HepG2 (cell line): ENCODE measurements at regions not wholly inside any gene's neighbourhood (a gene's known extent, or its start where the extent isn't known, plus 50 kb on each side); places are given as distances from the start of the nearest gene placed in this dataset.

Experiments used
- ATAC-seq: fragments of 200-7000 bp; cut with Tn5 transposase; 3 replicates; pipeline ENCODE4 v1.9.1; 2020; ENCODE audit warnings: mild to moderate bottlenecking, moderate library complexity
- BruUV-seq: library from RNA; stranded (reverse); fragments of 400-500 nt; replicated peaks from 2 replicates; lab custom pipeline; 2021; lab: Mats Ljungman, UMichigan
- CTCF ChIA-PET: fragments of 300-600 bp; formaldehyde crosslinking; extraction: SDS; loops from one replicate; lab custom pipeline; 2021; ENCODE audit warnings: low total read pairs, inconsistent platforms, low intra/inter-chr PET ratio; lab: Yijun Ruan, JAX
- POLR2A ChIA-PET: fragments of 350-600 bp; sonication (Branson Sonifier 250); formaldehyde crosslinking; loops from one replicate; lab custom pipeline; 2020; ENCODE audit warnings: antibody characterized with exemption, inconsistent platforms; lab: Yijun Ruan, JAX
- DNase-seq: peaks from one replicate; pipeline ENCODE4 v3.0.0-alpha.2; 2015; ENCODE audit warnings: low spot score
- FAIRE-seq: peaks from 3 replicates; lab custom pipeline; 2011; peaks lifted over from hg19 to GRCh38; lab: Jason Lieb, UNC
- H2AFZ ChIP-seq: one replicate; pipeline ENCODE4 v1.6.1; 2011; ENCODE audit warnings: low read length, inconsistent platforms
- H3K27ac ChIP-seq: fragments of 300-600 bp; 3 replicates; pipeline ENCODE4 v1.8.0; 2011; ENCODE audit warnings: mixed run types, mild to moderate bottlenecking, mixed read lengths, low read length, inconsistent platforms; ENCODE audit not compliant: insufficient read depth; ENCODE audit errors: extremely low read length
- H3K27me3 ChIP-seq, 2 experiments: fragments of 200-600 bp in 1 of 2; 2 replicates in 1 of 2; 3 replicates in 1 of 2; pipeline versions ENCODE4 v1.6.0 to v1.8.0; 2011; ENCODE audit warnings: low read length in 2 of 2, mild to moderate bottlenecking in 2 of 2, moderate library complexity in 2 of 2, inconsistent platforms in 1 of 2; ENCODE audit not compliant: insufficient read depth in 2 of 2, control insufficient read depth in 1 of 2
- H3K36me3 ChIP-seq, 2 experiments: fragments of 200-600 bp in 1 of 2; replicated peaks in 1 of 2; 2 replicates in 1 of 2; 3 replicates in 1 of 2; pipeline versions ENCODE4 v1.5.1 to v1.8.0; 2011; ENCODE audit warnings: low read length in 2 of 2, inconsistent platforms in 1 of 2; ENCODE audit not compliant: insufficient read depth in 2 of 2, control insufficient read depth in 1 of 2
- H3K4me1 ChIP-seq: 2 replicates; pipeline ENCODE4 v1.5.1; 2012; ENCODE audit warnings: low read length, inconsistent platforms; ENCODE audit not compliant: insufficient read depth
- H3K4me2 ChIP-seq: 2 replicates; pipeline ENCODE4 v1.6.0; 2011; ENCODE audit warnings: low read depth, low read length, inconsistent platforms
- H3K4me3 ChIP-seq, 3 experiments: fragments of 200-600 bp in 1 of 3; sonication (generic), shearing (Covaris generic) in 1 of 3; replicated peaks in 1 of 3; 2 replicates each; pipeline ENCODE4 v1.5.1; 2011 to 2016; ENCODE audit warnings: low read length in 3 of 3, inconsistent platforms in 2 of 3, low read depth in 2 of 3, mild to moderate bottlenecking in 2 of 3, control low read depth in 1 of 3, mixed read lengths in 1 of 3; ENCODE audit not compliant: insufficient read depth in 1 of 3
- H3K79me2 ChIP-seq: one replicate; pipeline ENCODE4 v1.6.1; 2011; ENCODE audit warnings: low read length, inconsistent platforms; ENCODE audit not compliant: insufficient read depth
- H3K9ac ChIP-seq: 2 replicates; pipeline ENCODE4 v1.6.0; 2011; ENCODE audit warnings: mild to moderate bottlenecking, low read depth, low read length, inconsistent platforms; ENCODE audit not compliant: insufficient read depth
- H3K9me3 ChIP-seq: 2 replicates; pipeline ENCODE4 v1.5.1; 2012; ENCODE audit warnings: mild to moderate bottlenecking, low read length
- H4K20me1 ChIP-seq: 2 replicates; pipeline ENCODE4 v1.6.0; 2011; ENCODE audit warnings: inconsistent platforms, mild to moderate bottlenecking, low read length, moderate library complexity; ENCODE audit not compliant: insufficient read depth
- ATAD3A ChIP-seq: sonication (generic); formaldehyde crosslinking; IDR thresholded peaks from 2 replicates; pipeline ENCODE4 v1.4.0; 2020; ENCODE audit warnings: missing genetic modification reagents
- CEBPG ChIP-seq: IDR thresholded peaks from 2 replicates; pipeline ENCODE4 v1.6.1; 2016
- HMGA1 ChIP-seq: sonication (generic); formaldehyde crosslinking; conservative IDR thresholded peaks from 2 replicates; pipeline ENCODE4 v1.4.0; 2020; ENCODE audit warnings: missing genetic modification reagents
- HMGXB3 ChIP-seq: sonication (generic); formaldehyde crosslinking; IDR thresholded peaks from 2 replicates; pipeline ENCODE4 v1.4.0; 2020; ENCODE audit warnings: missing genetic modification reagents, borderline replicate concordance
- RFX5 ChIP-seq: IDR thresholded peaks from 2 replicates; pipeline ENCODE4 v1.6.1; 2011; ENCODE audit warnings: low read depth, low read length, improper control_type of control experiment
- U2AF2 ChIP-seq: fragments of 200-400 bp; formaldehyde crosslinking; IDR thresholded peaks from 2 replicates; pipeline ENCODE4 v1.6.1; 2017; ENCODE audit warnings: low read depth, mild to moderate bottlenecking, low read length
- ZNF614 ChIP-seq: IDR thresholded peaks from 2 replicates; pipeline ENCODE4 v1.6.1; 2018; ENCODE audit warnings: missing biosample characterization, missing genetic modification reagents, inconsistent platforms, borderline replicate concordance
- in situ Hi-C: cut with HindIII; loops from 2 replicates; pipeline ENCODE4 v1.10.0; 2017; ENCODE audit warnings: low pct_unique_long_range_greater_than_20kb; ENCODE audit not compliant: extremely low pct_ligation_motif_present
- intact Hi-C: fragments of 100-400 bp; cut with micrococcal nuclease; formaldehyde crosslinking; loops from one replicate; pipeline ENCODE4 v1.10.0; 2022; ENCODE audit not compliant: unreplicated experiment
- TF ChIP-seq, protein P1 (sequence below): sonication (generic); formaldehyde crosslinking; IDR thresholded peaks from 2 replicates; pipeline ENCODE4 v1.4.0; 2020; ENCODE audit warnings: mild to moderate bottlenecking, low read depth, missing genetic modification reagents

DNA sequence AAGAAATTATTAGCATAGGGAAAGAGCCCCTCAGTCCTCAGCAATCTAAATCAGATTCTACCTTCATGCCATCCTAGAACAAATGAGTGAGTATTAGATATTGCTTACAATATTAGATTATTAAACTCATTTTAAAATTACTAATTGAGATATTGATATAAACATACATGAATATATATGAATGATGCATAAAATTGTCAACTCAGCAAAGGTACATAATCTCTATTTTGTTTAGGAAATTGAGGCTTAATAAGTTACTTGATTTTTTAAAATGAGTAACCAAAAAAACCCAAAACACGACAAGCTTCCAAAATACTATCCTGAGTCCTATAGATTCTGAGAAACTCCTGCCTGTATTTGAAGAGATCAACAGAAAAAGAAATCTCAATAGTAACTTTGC is 297.7 kb upstream of the TMCO5A start (continued):
- no peak for TF ChIP-seq HMGXB3

DNA sequence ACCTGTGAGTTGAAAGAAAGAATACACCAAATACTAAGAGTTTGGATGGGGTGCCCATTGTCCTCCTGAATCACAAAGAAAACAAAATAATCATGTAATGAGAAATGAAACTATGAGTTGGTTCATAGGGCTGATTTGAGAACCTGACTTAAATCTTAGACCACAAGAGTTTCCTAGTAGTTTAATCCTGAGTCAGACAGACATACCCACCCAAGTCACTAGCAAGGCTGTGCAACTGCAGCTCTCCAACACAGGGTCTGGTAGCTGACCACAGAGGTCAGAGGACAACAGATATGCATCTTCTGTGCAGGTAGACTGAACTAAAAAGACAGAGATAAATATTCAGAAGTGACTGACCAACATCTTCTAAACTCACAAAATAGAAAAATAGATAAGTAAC is 296.3 kb upstream of the TMCO5A start:
- in situ Hi-C loops (no loop called here), intact Hi-C loops (no loop called here)
- no peak overlapping the region for H3K9ac ChIP-seq

More for the DNA sequence above, 296.3 kb upstream of the TMCO5A start:
- no peaks in the 10 kb centered on the region for H3K27me3 ChIP-seq
- TF ChIP-seq ATAD3A (CRISPR knock-in tag) = no peak
- no peak for TF ChIP-seq ZNF614 (CRISPR knock-in tag)
- TF ChIP-seq CEBPG (CRISPR knock-in tag) = no peak
- no peak for TF ChIP-seq RFX5
- TF ChIP-seq, protein P1, sequence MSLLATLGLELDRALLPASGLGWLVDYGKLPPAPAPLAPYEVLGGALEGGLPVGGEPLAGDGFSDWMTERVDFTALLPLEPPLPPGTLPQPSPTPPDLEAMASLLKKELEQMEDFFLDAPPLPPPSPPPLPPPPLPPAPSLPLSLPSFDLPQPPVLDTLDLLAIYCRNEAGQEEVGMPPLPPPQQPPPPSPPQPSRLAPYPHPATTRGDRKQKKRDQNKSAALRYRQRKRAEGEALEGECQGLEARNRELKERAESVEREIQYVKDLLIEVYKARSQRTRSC = no peak
- no peak for TF ChIP-seq U2AF2
- no peak for TF ChIP-seq HMGA1
- CTCF ChIA-PET = no interaction called here
- H3K27ac ChIP-seq = no peak overlapping the region
- H3K79me2 ChIP-seq = no peaks in the 10 kb centered on the region
- no peaks in the 10 kb centered on the region for H3K36me3 ChIP-seq
- POLR2A ChIA-PET = no interaction called here
- ATAC-seq (no peak), FAIRE-seq (no peak), DNase-seq (no peak)
- no peak overlapping the region for H3K4me2 ChIP-seq
- no peaks in the 10 kb centered on the region for H3K9me3 ChIP-seq
- no peaks in the 10 kb centered on the region for H4K20me1 ChIP-seq
- no peak overlapping the region for H3K4me3 ChIP-seq
- H2AFZ ChIP-seq = no peak overlapping the region
- no peaks in the 10 kb centered on the region for H3K4me1 ChIP-seq
- no TSS peak for BruUV-seq
